Dedifferentiated amniotic fluid mesenchymal stem cell (primary cell): ENCODE measurements at regions not wholly inside any gene's neighbourhood (a gene's known extent, or its start where the extent isn't known, plus 50 kb on each side); places are given as distances from the start of the nearest gene placed in this dataset.
A peak's percentile ranks its signal among the peaks of the same experiment; 100 is the strongest.
"Not testable (repeated sequence)": the region's sequence is repeated elsewhere in the genome, so short reads cannot be mapped to it uniquely, and the experiment has no call there.

ENCODE experiments used
- DNase-seq: peaks from one replicate; pipeline ENCODE4 v3.0.0-alpha.2; 2016; ENCODE audit errors: extremely low spot score

DNA sequence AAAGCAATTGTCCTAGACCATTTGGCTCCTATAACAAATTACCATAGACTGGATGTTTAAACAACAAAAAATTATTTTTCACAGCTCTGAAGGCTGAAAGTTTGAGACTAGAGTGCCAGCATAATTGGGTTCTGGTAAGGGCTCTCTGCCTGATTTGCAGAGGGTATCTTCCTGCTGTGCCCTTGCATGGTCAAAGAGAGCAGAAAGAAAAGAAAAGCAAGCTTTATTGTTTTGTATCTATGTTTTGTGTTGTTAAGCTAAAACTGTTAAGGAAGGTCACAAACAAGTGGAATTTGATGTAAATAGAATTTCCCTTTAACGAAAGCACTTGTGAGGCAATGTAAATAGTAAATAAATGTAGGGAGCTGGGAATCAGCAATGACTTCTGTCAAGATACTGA is 1031.0 kb upstream of the ATXN7L3B start:
- DNase-seq = no peak

DNA sequence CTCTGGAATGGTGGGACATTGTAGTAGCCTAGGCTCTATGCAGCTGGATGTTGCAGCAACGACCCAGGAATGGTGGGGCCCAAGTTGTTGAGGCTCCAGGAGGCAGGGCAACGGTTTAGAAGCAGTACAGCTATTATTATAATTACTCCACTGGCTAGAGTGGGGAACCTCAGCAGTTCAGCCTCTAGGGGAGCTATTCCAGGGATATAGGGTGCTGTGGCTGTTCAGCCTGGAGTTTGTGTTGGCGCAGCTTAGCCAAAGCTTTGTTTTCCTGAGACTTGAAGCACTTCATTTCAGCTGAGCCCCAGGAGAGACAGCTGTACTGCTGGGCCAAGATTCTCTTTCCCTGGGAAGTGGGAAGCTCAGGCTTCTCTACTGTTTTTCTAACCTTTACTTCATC is 1023.0 kb upstream of the ATXN7L3B start:
- no peak for DNase-seq

DNA sequence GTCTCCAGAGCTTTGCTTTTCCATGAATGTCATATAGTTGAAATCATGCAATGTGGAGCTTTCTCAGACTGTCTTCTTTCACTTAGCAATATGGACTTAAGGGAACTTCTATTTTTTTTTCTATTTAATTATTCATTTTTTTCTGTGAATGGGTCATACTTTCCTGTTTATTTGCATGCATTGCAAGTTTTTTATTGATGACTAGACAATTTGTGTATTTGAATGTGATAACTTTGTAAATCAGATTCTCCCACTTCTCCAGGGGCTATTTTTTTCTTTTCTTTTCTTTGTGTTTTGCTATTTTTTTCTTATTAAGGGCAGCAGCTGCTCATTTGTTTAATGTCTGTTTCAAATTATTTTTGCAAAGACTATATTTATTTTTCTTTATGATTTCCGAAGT is 1019.8 kb upstream of the ATXN7L3B start:
- DNase-seq = no peak

DNA sequence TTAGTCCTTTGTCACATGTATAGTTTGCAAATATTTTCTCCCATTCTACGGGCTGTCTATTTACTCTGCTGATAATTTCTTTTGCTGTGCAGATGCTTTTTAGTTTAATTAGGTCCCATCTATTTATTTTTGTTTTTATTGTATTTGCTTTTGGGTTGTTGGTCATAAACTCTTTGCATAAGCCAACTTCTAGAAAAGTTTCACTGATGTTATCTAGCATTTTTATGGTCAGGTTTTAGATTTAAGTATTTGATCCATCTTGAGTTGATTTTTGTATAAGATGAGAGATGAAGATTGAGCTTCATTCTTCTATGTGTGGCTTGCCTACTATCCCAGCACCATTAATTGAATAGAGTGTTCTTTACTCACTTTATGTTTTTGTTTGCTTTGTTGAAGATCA is 1008.4 kb upstream of the ATXN7L3B start:
- DNase-seq = no peak

DNA sequence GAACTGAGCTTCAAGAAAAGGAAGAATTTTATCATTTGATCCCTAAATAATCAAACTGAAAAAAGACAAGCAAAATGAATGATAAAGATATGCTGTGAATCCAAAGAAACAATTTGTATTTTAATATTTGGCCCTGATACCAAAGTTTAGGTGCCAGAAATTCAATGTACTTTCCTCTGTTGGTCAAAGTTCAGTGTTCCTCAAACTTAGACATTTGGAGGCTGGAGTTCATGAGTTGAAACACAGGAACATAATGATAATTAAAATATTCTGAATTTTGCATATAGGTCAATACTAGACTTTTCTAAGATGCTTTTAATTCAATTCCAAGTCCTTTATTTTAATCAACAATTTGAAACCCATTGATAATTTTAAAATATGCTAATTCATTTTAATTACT is 1007.7 kb upstream of the ATXN7L3B start:
- no peak for DNase-seq

DNA sequence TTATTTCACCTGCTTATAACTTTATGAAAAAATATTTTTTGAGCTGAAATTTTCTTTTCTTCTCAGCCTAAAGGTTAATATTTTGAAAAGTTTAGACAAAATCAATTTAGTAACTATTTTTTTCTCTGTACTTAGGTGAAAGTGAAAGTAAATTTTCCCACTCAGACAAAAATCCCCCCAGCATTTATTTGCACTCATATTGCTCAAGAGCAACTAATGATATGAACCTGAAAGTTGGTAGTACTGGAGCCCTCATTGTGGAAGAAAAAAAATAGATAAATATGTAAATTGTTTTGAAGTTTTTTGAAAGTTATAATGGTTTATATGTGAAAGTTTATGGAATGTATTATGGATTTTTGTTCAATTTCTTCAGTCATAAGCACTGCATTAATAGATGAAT is 1005.9 kb upstream of the ATXN7L3B start:
- no peak for DNase-seq

DNA sequence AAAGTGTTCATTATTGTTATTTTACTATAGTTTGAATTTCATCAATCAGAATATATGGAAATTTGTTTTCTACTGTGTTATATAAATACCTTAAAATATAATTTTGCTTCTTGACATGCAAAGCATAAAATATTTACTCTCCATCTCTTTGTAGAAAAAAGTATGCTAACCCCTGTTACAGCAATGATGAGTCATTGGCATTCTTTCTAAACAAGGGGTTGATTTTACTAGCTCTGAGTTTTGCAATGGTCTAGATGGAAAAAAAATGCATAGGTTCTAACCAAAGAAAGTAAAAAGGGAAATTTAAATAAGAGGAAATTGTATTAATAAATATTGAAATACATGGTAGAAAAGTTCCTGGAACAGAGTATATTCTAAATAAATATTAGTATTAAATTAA is 990.2 kb upstream of the ATXN7L3B start:
- DNase-seq = no peak

DNA sequence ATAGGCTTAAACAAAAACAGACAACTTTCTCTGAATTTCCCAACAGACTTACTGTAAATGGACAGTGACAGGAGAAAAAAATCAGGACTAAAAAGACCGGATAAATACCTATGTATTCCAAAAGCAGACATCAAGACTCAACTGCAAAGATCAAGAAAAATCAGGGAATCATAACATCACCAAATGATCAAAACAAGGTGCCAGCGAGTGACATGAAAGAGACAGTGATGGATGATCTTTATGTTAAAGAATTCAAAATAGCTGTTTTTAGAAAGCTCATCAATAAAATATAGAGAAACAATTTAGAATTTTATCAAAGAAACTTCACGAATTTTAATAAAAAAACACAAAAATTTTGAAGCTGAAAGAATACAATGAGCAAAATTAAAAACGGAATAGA is 952.5 kb upstream of the ATXN7L3B start:
- no peak for DNase-seq

DNA sequence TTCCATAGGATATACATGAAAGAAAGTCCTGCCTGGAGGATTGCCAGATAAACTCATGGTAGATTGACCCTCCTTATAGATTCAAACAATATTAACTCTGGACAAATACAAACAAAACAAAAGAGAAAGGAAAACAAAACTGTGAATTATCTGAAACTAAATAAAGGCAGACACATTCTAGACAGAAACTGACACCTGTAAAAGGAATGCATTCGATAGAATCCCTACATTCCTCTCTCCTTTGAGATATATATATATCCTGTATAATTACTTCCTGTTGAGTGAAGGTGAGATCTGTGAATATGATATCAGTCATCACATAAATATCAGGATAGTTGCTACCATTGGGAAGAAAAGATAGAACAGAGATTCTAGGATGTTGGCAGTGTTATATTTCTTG is 948.4 kb upstream of the ATXN7L3B start:
- peak; percentile 11 for DNase-seq

DNA sequence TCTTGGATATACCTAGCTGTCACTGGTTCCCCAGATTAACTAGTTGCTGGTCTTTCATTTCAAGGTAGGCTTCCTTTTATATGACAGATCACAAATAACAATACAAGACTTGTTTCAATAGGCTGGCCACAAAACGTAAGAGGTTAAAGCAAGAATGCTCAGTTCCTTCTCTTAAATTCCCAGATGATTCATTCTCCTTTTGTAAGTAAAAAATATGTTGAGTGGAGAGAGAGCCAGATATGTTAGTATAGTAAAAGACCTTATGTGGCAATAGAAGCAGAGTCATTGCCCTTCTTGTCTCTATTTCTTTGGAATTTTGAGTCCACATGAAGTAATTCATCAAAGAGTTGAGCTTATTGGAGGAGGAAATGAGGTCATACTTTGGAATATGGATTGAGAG is 939.0 kb upstream of the ATXN7L3B start:
- peak; percentile 11 for DNase-seq

DNA sequence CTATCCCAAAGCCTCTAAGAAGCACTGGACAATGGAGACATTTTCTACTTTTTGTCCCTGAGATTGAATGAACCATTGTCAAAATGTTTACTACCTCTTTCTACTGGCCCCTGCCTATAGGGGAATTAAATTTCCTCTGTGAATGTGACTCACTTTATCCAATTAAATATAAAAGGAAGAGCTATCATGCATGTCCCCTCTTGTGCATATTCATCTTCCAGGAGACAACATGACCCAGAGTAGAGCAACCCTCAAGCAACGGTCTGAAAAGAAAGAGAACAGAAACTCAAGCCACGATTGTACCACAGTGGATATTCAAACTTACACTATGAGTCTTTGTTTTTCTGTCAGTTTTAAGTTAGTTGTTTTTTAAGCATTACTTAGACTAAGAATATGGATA is 938.4 kb upstream of the ATXN7L3B start:
- no peak for DNase-seq

DNA sequence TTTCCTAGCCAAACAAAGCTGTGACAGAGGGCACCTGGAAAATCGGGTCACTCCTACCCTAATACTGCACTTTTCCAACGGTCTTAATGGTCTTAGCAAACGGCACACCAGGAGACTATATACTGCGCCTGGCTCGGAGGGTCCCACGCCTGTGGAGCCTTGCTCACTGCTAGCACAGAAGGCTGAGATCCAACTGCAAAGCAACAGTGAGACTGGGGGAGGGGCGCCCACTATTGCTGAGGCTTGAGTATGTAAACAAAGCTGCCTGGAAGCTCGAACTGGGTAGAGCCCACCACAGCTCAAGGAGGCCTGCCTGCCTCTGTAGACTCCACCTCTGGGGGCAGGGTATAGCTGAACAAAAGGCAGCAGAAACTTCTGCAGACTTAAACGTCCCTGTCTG is 931.7 kb upstream of the ATXN7L3B start:
- not testable (repeated sequence) for DNase-seq

DNA sequence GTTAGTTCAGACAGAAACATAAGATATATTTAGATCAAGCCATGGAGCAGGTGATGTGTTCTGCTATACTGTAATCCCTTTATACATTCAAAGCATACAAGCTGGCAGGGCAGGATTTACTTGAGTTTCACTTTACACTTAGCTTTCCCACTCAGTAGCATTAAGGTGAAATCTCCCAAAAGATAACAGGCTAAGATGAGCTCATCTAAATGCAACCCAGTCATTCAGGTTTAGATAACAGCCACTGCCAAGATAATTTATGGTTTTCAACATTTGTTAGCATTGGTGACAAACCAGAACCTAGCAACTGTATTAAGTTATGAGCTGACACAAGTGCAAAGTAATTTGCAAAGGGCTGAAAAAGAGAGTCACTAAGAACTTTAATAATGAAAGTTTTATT is 925.1 kb upstream of the ATXN7L3B start:
- DNase-seq = no peak

DNA sequence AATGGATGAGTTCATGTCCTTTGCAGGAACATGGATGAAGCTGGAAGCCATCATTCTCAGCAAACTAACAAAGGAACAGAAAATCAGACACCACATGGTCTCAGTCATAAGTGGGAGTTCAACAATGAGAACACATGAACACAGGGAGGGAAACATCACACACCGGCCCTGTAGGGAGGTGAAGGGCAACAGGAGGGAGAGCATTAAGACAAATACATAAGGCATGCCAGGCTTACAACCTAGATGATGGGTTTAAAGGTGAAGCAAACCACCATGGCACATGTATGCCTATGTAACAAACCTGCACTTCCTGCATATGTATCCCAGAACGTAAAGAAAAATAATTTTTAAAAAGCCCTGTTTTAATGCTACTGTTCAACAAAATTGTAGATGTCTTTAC is 914.2 kb upstream of the ATXN7L3B start:
- DNase-seq = no peak

DNA sequence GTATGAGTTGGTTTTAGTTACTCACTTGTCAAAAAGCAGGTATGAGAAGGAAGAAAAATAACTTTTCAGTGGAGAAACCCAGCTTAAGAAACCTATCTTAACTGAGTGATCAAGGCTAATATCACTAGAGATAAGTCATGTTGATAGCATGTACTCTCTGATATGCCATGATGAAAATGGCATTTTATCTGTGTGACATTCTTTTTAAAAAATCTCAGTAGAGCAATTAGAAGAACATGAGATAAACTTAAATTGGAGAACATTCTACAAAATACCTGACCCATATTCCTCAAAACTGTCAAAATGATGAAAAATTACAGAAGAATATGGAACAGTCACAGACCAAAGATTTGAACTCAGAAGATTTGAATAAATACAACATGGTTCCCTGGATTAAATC is 912.4 kb upstream of the ATXN7L3B start:
- DNase-seq = no peak

DNA sequence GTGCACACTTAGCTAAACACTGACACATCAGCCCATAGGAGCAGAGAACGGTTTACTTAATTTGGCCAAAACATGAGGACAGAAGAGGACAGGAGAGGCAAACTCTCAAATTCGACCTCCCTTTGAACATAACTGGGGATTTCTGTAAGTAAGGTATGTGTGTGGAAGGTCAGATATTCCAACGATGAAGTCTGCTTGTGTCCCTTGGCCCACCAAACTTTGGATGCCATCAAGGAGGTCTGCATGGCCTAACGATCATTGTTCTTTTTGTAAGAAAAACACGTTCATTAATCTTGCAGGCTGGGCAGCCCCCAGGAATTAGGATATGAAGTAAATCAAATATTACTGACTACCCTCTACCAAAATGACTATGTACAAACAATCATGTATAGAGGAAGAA is 908.5 kb upstream of the ATXN7L3B start:
- DNase-seq = no peak

DNA sequence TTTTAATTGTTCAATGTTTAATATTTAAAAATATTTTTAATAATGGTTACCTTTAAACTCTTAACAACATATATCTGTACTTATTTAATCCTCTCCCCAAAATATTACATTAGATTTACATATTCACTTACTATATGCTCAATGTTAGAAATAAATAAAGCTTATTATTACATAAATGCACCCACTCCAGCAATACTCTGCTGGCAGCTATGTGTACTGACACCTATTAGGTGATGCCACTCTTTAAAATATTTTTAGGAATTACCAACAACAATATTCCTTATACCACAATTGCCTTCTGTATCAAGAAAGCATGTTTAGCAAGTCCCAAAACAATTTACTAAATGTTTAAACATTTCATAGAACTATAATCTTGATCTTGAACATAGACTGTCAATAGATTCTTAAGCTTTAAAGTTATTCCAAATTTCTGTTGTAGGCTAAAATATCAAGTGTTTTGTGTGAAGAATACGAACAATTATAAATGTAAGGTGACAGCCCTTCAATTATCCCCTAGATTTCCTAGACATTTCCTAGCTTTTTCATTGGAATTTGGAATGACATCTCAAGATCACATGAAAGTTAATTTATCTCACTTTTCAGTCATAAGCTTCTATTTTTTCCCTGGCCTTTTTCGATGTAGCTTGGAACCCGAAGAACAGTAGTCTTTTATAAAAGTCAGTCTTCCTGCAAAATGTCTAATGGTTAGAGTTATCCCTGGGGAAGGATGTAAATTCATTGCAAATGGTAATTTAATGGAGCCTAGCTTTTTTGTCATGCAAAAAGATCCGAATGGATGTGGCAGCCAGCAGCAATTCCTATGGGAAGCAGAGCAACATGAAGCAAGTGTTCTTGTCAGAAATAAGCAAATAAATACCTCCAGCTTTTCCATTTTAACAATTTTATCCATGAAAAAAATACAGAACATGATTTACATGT is 907.5 kb upstream of the ATXN7L3B start:
- no peak for DNase-seq

DNA sequence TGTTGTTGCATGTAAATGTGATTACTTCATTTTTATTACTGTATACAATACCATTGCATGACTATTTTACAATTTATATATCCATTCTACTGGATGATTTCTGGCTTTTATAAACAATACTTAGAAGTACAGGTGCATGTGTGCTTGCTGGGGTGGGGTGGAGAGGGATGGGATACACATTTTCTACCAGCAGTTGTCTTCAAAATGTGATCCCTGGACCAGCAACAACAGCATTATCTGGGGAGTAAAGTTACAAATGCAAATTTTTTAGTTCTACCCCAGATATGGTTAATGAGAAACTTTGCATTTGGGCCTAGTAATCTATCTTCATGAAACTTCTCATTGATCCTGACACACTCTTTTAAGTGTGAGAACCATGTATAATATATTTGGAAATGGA is 905.4 kb upstream of the ATXN7L3B start:
- DNase-seq = no peak

DNA sequence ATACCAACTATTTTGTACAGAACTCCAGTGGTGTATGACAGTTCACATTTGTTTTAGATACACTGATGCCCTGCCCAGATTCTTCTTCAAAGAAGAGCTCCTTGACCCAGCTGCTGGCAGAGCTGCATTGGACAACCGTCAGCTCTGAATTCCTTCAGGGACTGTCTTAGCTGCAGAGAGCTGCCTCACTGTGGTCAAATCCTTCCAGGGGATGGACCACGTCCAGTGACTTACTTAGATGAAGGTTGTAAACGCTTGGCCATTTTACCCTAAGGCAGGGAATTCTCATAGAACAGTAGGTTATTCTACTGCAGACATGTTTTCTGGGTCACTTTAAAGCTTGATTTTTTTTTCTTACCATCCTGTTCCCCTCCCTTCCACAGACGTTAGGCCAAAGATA is 905.0 kb upstream of the ATXN7L3B start:
- DNase-seq = no peak

DNA sequence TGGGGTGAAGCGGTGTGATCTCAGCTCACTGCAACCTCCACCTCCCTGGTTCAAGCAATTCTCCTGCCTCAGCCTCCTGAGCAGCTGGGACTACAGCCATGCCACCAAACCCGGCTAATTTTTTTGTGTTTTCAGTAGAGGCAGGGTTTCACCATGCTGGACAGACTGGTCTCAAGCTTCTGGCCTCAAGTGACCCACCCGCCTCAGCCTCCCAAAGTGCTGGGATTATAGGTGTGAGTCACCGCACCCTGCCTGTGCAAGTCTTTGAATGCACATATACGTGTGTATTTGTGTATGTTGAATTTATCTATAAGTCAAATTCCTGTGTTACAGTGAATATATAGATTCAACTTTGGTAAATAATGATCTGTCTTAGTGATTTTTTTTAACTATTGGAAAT is 898.2 kb upstream of the ATXN7L3B start:
- DNase-seq = not testable (repeated sequence)

DNA sequence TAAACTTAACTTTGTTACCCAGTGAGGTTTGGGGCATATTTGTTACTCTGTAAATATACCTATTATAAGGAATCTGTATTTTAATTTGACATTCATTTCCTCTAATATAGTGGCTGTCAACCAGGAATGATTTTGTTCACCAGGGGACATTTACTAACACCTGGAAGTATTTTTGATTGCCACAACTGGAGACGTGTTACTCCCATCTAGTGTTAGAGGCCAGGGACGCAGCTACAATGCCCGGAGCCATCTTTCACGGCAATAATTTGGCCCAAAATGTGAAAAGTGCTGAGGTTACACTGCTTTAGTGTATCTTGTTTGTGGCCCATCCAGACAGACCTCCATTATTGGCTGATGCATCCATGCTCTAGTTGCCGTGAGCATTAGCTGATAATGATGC is 881.3 kb upstream of the ATXN7L3B start:
- DNase-seq = no peak

DNA sequence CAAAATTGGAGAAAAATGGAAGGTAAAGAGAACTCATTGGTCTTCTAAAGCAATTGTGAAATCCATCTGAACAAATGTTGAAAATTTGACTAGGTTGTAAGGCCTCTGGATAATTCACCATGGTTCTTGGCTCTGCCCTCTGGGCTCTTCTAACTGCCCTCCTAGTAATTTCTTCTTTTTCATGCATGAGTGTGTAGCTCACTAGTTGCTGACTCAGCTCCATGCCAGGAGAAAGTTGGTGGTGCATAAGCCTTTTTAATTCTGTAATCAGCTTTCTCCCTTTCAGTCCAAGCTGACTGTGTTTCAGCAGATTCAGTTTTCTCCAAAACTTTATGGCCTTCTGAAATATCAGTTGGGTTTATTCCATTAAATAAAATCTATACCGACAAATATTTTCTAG is 877.8 kb upstream of the ATXN7L3B start:
- DNase-seq = no peak

DNA sequence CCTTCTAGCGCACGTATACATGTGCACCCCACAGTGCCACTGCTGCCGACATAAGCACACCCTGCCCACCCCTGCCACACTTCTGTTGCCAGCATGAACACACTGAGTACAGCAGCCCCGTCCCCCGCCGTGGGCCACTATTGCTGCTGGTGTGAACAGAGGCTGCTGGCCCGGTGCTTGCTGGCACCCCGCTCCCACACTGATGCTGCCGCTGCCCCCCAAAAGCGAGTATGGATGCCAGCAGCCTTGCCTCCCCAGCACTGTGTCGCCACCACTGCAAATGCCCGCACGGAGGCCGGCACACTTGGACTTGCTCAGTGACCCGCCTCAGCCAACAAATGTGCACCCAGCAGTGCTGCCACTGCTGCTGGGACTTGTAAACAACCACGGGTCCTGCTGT is 872.4 kb upstream of the ATXN7L3B start:
- no peak for DNase-seq

DNA sequence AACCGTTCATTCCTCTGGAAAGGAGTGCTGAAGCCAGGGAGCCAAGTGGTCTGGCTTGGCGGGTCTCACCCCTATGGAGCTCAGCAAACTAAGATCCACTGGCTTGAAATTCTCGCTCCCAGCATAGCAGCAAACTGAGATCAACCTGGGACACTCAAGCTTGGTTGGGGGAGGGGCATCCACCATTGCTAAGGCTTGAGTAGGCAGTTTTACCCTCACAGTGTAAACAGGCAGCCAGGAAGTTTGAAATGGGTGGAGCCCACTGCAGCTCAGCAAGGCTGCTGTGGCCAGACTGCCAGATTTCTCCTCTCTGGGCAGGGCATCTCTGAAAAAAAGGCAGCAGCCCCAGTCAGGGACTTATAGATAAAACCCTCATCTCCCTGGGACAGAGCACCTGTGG is 866.1 kb upstream of the ATXN7L3B start:
- not testable (repeated sequence) for DNase-seq
